WI38 (cell line): ENCODE measurements at regions not wholly inside any gene's neighbourhood (a gene's known extent, or its start where the extent isn't known, plus 50 kb on each side); places are given as distances from the start of the nearest gene placed in this dataset.

ENCODE experiments used
- H3K4me3 ChIP-seq: 2 replicates; pipeline ENCODE4 v1.5.1; 2011; ENCODE audit warnings: low read depth, mild to moderate bottlenecking, control low read depth, low read length
- CTCF ChIP-seq: IDR thresholded peaks from 2 replicates; pipeline ENCODE4 v1.5.1; 2012; ENCODE audit warnings: low read depth, mild to moderate bottlenecking, control low read depth, low read length

DNA sequence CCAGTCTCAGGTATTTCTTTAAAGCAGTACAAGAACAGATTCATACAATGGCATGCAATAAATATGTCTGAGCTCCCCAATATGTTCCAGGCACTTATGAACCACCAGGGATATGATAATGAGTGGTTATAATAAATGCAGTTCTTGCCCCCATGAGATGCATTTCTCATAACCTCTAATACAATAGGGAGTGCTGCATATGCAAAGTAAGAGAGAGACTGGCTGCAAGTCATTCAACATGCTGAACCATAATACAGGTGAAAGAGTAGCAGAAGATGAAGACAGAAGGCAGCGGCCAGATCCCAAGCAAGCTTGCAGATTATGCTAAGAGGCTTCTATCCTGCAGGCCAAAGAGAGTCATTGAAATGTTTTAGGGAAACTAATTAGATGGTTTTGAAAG, 96.7 kb downstream of the CHD9NB start:
- H3K4me3 ChIP-seq, result no peak overlapping the region
- TF ChIP-seq CTCF, result no peak

DNA sequence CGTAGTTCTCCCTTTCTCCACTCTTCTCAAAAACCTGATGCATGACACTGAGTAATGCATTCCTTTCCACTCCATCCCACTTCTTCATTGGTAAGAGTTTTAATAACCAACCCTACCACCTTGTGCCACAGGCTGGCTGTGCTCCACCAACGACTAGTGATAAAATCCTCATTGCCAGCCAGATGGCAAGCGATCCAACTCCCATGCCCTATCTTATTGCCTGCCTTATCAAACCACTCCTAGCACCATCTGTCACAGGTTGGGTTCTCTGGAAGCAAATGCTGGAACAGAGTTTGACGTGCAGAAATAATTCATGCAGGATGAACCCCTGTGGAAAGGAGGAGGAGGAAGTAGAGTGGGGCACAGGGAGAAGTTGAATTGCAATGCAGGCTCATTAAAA, 99.5 kb downstream of the CHD9NB start:
- no peak overlapping the region for H3K4me3 ChIP-seq
- no peak for TF ChIP-seq CTCF

GRCh38 chr16:52948946-52949345, 103.8 kb downstream of the CHD9NB start:
- no peak for TF ChIP-seq CTCF
- no peak overlapping the region for H3K4me3 ChIP-seq

DNA sequence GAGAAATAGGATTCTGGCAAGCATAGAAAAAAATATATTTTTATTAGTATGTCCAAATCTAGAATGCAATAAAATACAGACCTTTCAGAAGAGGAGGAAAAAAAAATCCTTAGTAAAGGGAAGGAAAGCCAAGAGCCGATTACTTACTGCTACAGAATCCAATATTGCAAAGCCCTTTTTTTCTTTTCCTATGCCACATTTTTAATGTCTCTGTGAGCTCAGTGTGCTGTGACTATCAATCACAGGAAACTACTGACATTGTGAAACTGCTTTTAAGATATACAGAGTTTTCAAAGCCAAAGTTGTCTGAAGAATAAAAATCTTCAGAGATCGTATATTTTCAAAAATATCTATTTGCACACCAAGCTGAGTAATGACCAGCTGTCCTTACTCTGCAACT, 120.4 kb downstream of the CHD9NB start:
- no peak overlapping the region for H3K4me3 ChIP-seq
- no peak for TF ChIP-seq CTCF

DNA sequence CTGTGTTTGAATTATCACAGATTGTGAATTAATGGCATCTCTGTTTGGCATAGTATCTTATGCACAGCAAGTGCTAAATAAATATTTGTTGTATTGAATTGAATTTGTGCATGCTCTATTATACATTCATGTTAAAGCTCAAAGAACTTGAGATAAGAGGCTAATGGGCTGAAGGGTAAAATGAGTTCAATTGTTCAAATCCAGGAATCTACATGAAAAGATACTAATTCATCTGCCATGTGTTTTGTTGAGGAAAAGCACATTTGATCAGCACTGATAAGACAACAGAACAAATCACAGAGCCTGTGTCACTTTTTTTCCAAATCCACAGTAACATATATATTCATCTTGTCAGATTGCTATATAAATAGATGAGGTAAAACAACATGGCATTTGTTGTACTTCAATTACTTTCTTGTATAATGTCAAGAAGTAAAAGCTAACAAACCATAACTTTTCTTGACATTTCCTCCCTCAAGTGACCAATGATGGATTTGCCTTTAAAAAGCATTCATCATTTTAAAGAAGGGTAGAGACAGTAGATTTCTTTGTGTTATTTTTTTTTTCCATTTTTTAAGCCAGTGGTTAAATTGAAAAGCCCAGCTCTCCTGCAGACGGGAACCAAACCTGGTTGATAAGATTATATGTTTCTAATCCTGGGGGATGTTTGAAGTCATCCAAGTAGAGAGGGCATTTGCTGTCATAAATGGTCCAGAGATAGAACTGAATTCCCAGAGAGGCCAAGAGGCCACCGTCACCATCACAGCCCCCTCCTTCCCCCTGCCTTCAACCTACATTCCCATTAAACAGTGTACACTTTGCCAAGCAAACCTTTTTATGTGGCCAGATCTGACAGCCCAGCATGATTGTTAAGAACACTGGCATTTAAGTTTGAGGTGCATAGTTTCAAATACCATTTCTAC, 123.0 kb downstream of the CHD9NB start:
- H3K4me3 ChIP-seq, result no peak overlapping the region
- no peak for TF ChIP-seq CTCF

- TF ChIP-seq CTCF, result no peak
- no peak overlapping the region for H3K4me3 ChIP-seq
These were observed 123.7 kb downstream of the CHD9NB start for GRCh38 chr16:52928955-52929354.

GRCh38 chr16:52925143-52925542, 127.6 kb downstream of the CHD9NB start:
- no peak for TF ChIP-seq CTCF
- no peak overlapping the region for H3K4me3 ChIP-seq
